NT2/D1 (cell line): ENCODE measurements at regions not wholly inside any gene's neighbourhood (a gene's known extent, or its start where the extent isn't known, plus 50 kb on each side); places are given as distances from the start of the nearest gene placed in this dataset.

Source experiments
- DNase-seq: peaks from one replicate; pipeline ENCODE4 v3.0.0-alpha.2; 2011; ENCODE audit warnings: low read depth, low spot score
- H3K27me3 ChIP-seq: 2 replicates; pipeline ENCODE4 v1.6.0; 2011; ENCODE audit warnings: mild to moderate bottlenecking; ENCODE audit not compliant: insufficient read length, insufficient read depth
- H3K36me3 ChIP-seq: 2 replicates; pipeline ENCODE4 v1.6.1; 2011; ENCODE audit warnings: mild to moderate bottlenecking, low read length, mixed read lengths; ENCODE audit not compliant: insufficient read depth, insufficient read length
- H3K4me1 ChIP-seq: 2 replicates; pipeline ENCODE4 v1.5.1; 2011; ENCODE audit not compliant: insufficient read depth, insufficient read length
- H3K4me3 ChIP-seq: 2 replicates; pipeline ENCODE4 v1.5.1; 2011; ENCODE audit warnings: low read depth; ENCODE audit not compliant: insufficient read length
- H3K9ac ChIP-seq: 2 replicates; pipeline ENCODE4 v1.6.0; 2011; ENCODE audit warnings: low read depth; ENCODE audit not compliant: insufficient read length
- H3K9me3 ChIP-seq: 2 replicates; pipeline ENCODE4 v1.5.1; 2011; ENCODE audit warnings: mild to moderate bottlenecking, low read length; ENCODE audit not compliant: insufficient read depth
- SUZ12 ChIP-seq: IDR thresholded peaks from 2 replicates; pipeline ENCODE4 v1.6.1; 2011; ENCODE audit not compliant: insufficient read length, insufficient read depth; ENCODE audit errors: extremely low read depth
- YY1 ChIP-seq: IDR thresholded peaks from 2 replicates; pipeline ENCODE4 v1.6.1; 2011; ENCODE audit not compliant: insufficient read length, insufficient read depth
- ZNF274 ChIP-seq: IDR thresholded peaks from 2 replicates; pipeline ENCODE4 v1.6.1; 2011; ENCODE audit warnings: mild to moderate bottlenecking, low read depth, low read length

GRCh38 chr4:92035666-92036065, 268.1 kb upstream of the GRID2 start:
- TF ChIP-seq YY1 (no peak), SUZ12 (no peak), ZNF274 (no peak)
- H3K9me3 ChIP-seq: no peaks in the 10 kb centered on the region; the same call in 1 of the 2 replicates
- H3K36me3 ChIP-seq: no peaks in the 10 kb centered on the region
- no peak overlapping the region for H3K9ac ChIP-seq
- no peaks in the 10 kb centered on the region for H3K4me1 ChIP-seq
- no peak for DNase-seq
- H3K4me3 ChIP-seq: no peak overlapping the region
- no peaks in the 10 kb centered on the region for H3K27me3 ChIP-seq

GRCh38 chr4:92045718-92046117, 258.0 kb upstream of the GRID2 start:
- H3K9me3 ChIP-seq: no peaks in the 10 kb centered on the region
- no peaks in the 10 kb centered on the region for H3K27me3 ChIP-seq
- H3K36me3 ChIP-seq: no peaks in the 10 kb centered on the region
- no peaks in the 10 kb centered on the region for H3K4me1 ChIP-seq
- DNase-seq: no peak
- no peak overlapping the region for H3K9ac ChIP-seq
- no peak for TF ChIP-seq YY1
- TF ChIP-seq ZNF274: no peak
- TF ChIP-seq SUZ12: no peak
- H3K4me3 ChIP-seq: no peak overlapping the region

GRCh38 chr4:92047209-92047875, 256.4 kb upstream of the GRID2 start:
- no peak for DNase-seq
- H3K4me3 ChIP-seq: no peak overlapping the region
- H3K9me3 ChIP-seq: no peaks in the 10 kb centered on the region
- H3K4me1 ChIP-seq: no peaks in the 10 kb centered on the region
- no peaks in the 10 kb centered on the region for H3K36me3 ChIP-seq
- TF ChIP-seq SUZ12 (no peak), ZNF274 (no peak), YY1 (no peak)
- no peak overlapping the region for H3K9ac ChIP-seq
- no peaks in the 10 kb centered on the region for H3K27me3 ChIP-seq

- H3K27me3 ChIP-seq: no peaks in the 10 kb centered on the region
- no peak overlapping the region for H3K9ac ChIP-seq
- no peaks in the 10 kb centered on the region for H3K4me1 ChIP-seq
- no peak for DNase-seq
- H3K9me3 ChIP-seq: no peaks in the 10 kb centered on the region
- H3K4me3 ChIP-seq: no peak overlapping the region
- H3K36me3 ChIP-seq: no peaks in the 10 kb centered on the region
- no peak for TF ChIP-seq ZNF274
- no peak for TF ChIP-seq SUZ12
Measured at GRCh38 chr4:92050875-92051274, 252.9 kb upstream of the GRID2 start.

GRCh38 chr4:92059615-92060014, 244.2 kb upstream of the GRID2 start:
- Histone ChIP-seq H3K27me3 (no peaks in the 10 kb centered on the region), H3K9me3 (no peaks in the 10 kb centered on the region), H3K4me1 (no peaks in the 10 kb centered on the region), H3K9ac (no peak overlapping the region), H3K4me3 (no peak overlapping the region), H3K36me3 (no peaks in the 10 kb centered on the region)
- no peak for DNase-seq
- TF ChIP-seq ZNF274 (no peak), SUZ12 (no peak), YY1 (no peak)

DNA sequence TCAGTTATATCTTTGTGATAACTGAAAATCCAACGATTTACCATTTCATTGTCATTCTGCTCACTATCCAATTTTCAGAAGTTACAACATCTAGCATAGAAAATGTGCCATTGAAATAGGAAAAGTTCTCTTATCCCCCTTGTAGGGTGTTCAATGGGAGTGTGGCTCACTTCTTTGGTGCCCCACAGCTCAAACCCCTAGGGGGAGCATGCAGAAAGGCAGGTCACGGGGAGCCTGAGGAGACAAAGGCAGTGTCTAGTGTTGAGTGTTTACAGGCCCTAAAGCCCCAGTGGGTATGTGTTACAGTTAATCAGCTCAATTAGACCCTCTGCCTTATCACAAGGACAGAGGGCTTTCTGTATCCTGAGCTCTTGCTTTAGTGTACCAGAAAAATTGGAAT, 243.4 kb upstream of the GRID2 start:
- no peak for DNase-seq
- no peaks in the 10 kb centered on the region for H3K27me3 ChIP-seq
- H3K9ac ChIP-seq: no peak overlapping the region
- H3K4me3 ChIP-seq: no peak overlapping the region
- no peaks in the 10 kb centered on the region for H3K36me3 ChIP-seq
- H3K4me1 ChIP-seq: no peaks in the 10 kb centered on the region
- TF ChIP-seq SUZ12: no peak
- TF ChIP-seq ZNF274: no peak
- no peak for TF ChIP-seq YY1
- H3K9me3 ChIP-seq: no peaks in the 10 kb centered on the region

DNA sequence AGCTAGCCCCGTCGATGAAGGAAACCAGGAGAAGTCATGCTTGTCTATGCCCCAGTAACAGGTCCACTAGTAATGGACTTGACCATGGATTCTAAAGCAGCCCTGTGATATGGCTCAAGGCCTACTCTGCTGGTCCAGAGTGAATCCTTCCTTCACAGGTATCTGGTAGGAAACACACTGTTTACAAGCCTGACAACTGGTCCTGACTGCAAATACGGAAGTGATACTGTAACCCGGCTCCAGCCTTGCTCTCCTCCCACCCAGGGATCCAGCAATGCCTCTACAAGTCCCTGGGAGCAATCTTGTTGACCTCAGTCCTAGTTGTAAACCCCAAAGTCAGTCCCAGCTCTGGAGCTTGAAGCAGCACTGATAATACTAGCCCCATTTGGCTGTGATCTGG, 239.2 kb upstream of the GRID2 start:
- DNase-seq: no peak
- no peaks in the 10 kb centered on the region for H3K27me3 ChIP-seq
- no peak overlapping the region for H3K4me3 ChIP-seq
- no peak overlapping the region for H3K9ac ChIP-seq
- no peaks in the 10 kb centered on the region for H3K4me1 ChIP-seq
- H3K36me3 ChIP-seq: no peaks in the 10 kb centered on the region
- no peak for TF ChIP-seq YY1
- TF ChIP-seq ZNF274: no peak
- TF ChIP-seq SUZ12: no peak
- no peaks in the 10 kb centered on the region for H3K9me3 ChIP-seq

DNA sequence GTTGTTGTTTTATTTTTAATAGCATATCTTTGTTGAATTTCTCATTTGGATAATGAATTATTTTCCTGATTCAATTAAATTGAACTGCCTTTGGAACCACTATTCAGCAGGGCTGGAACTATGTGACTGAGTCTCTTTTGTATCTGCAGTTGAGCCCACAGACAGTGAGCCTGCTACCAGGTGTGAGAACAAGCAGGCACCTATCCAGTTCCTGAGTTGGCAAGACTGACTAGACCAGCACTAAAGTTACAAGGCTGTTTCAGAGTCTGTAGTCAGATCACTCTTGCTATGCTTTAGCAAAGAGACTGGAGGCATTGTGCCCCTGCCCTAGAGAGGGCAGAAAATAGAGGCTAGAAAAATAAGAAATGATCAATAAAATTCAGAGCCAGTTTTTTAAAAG, 237.3 kb upstream of the GRID2 start:
- TF ChIP-seq ZNF274: no peak
- TF ChIP-seq SUZ12: no peak
- no peak for TF ChIP-seq YY1
- DNase-seq: no peak
- Histone ChIP-seq H3K9ac (no peak overlapping the region), H3K4me3 (no peak overlapping the region), H3K4me1 (no peaks in the 10 kb centered on the region), H3K27me3 (no peaks in the 10 kb centered on the region), H3K9me3 (peaks cover 16% of the 10 kb centered on the region; the same call in 1 of the 2 replicates), H3K36me3 (no peaks in the 10 kb centered on the region)
